ENCODE measurements at regions not wholly inside any gene's neighbourhood (a gene's known extent, or its start where the extent isn't known, plus 50 kb on each side); places are given as distances from the start of the nearest gene placed in this dataset.
"Not testable (repeated sequence)": the region's sequence is repeated elsewhere in the genome, so short reads cannot be mapped to it uniquely, and the experiment has no call there.

- POLR2A ChIA-PET, result no interaction called here
- CTCF ChIA-PET, result no interaction called here
Measured at GRCh38 chr7:121537031-121537430, 140.9 kb upstream of the FAM3C start.

- ChIA-PET POLR2A (interaction anchor here (0.6 to 2.4 kb wide), 8 partner anchors 8 to 226 kb away, joined by 3 to 16 read pairs (median 6); partner anchors contain the start of gene FAM3C), CTCF (interaction anchor here (1.6 to 1.8 kb wide), 3 partner anchors 12 to 136 kb away, joined by 5 to 11 read pairs (median 6); partner anchors contain the start of gene FAM3C)
Measured at GRCh38 chr7:121531175-121532070, 135.3 kb upstream of the FAM3C start.

- CTCF ChIA-PET, result interaction anchor here (0.9 to 1.8 kb wide), 7 partner anchors 13 to 164 kb away, joined by 3 to 11 read pairs (median 5); partner anchors contain the start of gene FAM3C
- POLR2A ChIA-PET, result interaction anchor here (0.6 to 2.4 kb wide), 11 partner anchors 8 to 252 kb away, joined by 3 to 16 read pairs (median 4); partner anchors contain the start of gene FAM3C
Measured at GRCh38 chr7:121530227-121531174, 134.4 kb upstream of the FAM3C start.

- CTCF ChIA-PET, result interaction anchor here (0.6 to 1.6 kb wide), 2 partner anchors 162 to 579 kb away, joined by 3 to 5 read pairs; partner anchors contain the start of gene ING3
Measured at GRCh38 chr7:121529003-121529402, 132.9 kb upstream of the FAM3C start.

GRCh38 chr7:121526210-121526609, 130.1 kb upstream of the FAM3C start:
- POLR2A ChIA-PET, CTCF ChIA-PET: not testable (repeated sequence)

More at GRCh38 chr7:121529003-121529402, 132.9 kb upstream of the FAM3C start:
- POLR2A ChIA-PET, result no interaction called here

GRCh38 chr7:121525155-121525819, 129.2 kb upstream of the FAM3C start:
- POLR2A ChIA-PET, result no interaction called here

GRCh38 chr7:121521711-121522400, 125.7 kb upstream of the FAM3C start:
- POLR2A ChIA-PET, result no interaction called here
- CTCF ChIA-PET, result no interaction called here

More at GRCh38 chr7:121525155-121525819, 129.2 kb upstream of the FAM3C start:
- CTCF ChIA-PET, result no interaction called here

GRCh38 chr7:121520911-121521310, 124.8 kb upstream of the FAM3C start:
- ChIA-PET CTCF (no interaction called here), POLR2A (no interaction called here)

GRCh38 chr7:121519548-121520521, 123.7 kb upstream of the FAM3C start:
- ChIA-PET POLR2A (no interaction called here), CTCF (no interaction called here)

GRCh38 chr7:121517591-121517990, 121.5 kb upstream of the FAM3C start:
- CTCF ChIA-PET, result no interaction called here
- POLR2A ChIA-PET, result interaction anchor here (0.6 kb wide), 1 partner anchor 169 kb away, joined by 5 read pairs; no protein-coding TSS in a partner anchor

- POLR2A ChIA-PET, result interaction anchor here (0.6 kb wide), 1 partner anchor 168 kb away, joined by 5 read pairs; no protein-coding TSS in a partner anchor
- CTCF ChIA-PET, result no interaction called here
Measured at GRCh38 chr7:121516821-121517220, 120.7 kb upstream of the FAM3C start.

- CTCF ChIA-PET, result no interaction called here
- POLR2A ChIA-PET, result no interaction called here
Measured at GRCh38 chr7:121515630-121516401, 119.7 kb upstream of the FAM3C start.

GRCh38 chr7:121515229-121515628, 119.1 kb upstream of the FAM3C start:
- ChIA-PET CTCF (no interaction called here), POLR2A (no interaction called here)

GRCh38 chr7:121513105-121513504, 117.0 kb upstream of the FAM3C start:
- CTCF ChIA-PET, result no interaction called here

GRCh38 chr7:121510858-121511482, 114.9 kb upstream of the FAM3C start:
- ChIA-PET POLR2A (no interaction called here), CTCF (no interaction called here)

More at GRCh38 chr7:121513105-121513504, 117.0 kb upstream of the FAM3C start:
- POLR2A ChIA-PET, result no interaction called here

- POLR2A ChIA-PET, result no interaction called here
- CTCF ChIA-PET, result no interaction called here
Measured at GRCh38 chr7:121510302-121510701, 114.2 kb upstream of the FAM3C start.

All from activated CD8-positive, alpha-beta memory T cell treated with anti-CD3 and anti-CD28 coated beads for 36 hours (primary cell).